Lower leg skin (tissue), 3 donors: ENCODE measurements at regions not wholly inside any gene's neighbourhood (a gene's known extent, or its start where the extent isn't known, plus 50 kb on each side); places are given as distances from the start of the nearest gene placed in this dataset.

Experiments
- POLR2A ChIP-seq, 2 donors: fragments of 450-650 bp; IDR thresholded peaks; one replicate each; pipeline ENCODE4 v1.6.1; 2016 to 2017; ENCODE audit warnings: antibody characterized with exemption in 2 of 2, mild to moderate bottlenecking in 1 of 2, moderate library complexity in 1 of 2
- TF ChIP-seq, protein P1 (sequence below), 3 donors: fragments of 450-650 bp; IDR thresholded peaks; one replicate each; pipeline ENCODE4 v1.5.1; 2016; ENCODE audit warnings: antibody characterized with exemption in 3 of 3, mild to moderate bottlenecking in 3 of 3, moderate library complexity in 2 of 3

DNA sequence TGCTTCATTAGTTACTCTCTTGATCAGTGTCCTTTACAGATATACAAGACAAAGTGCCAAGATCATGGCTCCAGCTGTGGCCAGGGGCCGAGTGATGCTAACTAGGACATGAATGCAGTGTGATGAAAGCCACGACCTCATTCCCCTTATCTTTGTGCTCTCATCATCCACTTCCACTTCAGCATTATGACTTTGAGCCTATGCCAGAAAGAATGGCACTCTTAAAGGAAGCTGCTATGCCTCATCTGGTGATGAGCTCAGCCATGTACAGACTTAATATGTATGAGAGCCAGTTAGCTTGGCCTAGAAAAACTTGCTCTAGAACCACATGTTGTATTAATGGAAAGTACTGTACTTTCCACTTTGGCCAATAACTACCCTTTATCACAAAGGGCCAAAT lies 179.1 kb downstream of the TOX3 start:
- TF ChIP-seq, protein P1, sequence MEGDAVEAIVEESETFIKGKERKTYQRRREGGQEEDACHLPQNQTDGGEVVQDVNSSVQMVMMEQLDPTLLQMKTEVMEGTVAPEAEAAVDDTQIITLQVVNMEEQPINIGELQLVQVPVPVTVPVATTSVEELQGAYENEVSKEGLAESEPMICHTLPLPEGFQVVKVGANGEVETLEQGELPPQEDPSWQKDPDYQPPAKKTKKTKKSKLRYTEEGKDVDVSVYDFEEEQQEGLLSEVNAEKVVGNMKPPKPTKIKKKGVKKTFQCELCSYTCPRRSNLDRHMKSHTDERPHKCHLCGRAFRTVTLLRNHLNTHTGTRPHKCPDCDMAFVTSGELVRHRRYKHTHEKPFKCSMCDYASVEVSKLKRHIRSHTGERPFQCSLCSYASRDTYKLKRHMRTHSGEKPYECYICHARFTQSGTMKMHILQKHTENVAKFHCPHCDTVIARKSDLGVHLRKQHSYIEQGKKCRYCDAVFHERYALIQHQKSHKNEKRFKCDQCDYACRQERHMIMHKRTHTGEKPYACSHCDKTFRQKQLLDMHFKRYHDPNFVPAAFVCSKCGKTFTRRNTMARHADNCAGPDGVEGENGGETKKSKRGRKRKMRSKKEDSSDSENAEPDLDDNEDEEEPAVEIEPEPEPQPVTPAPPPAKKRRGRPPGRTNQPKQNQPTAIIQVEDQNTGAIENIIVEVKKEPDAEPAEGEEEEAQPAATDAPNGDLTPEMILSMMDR (IDR thresholded peaks at IDR 0.05): no peak
- no peak for TF ChIP-seq POLR2A (IDR thresholded peaks at IDR 0.05)
